WTC11 (cell line): ENCODE measurements at regions not wholly inside any gene's neighbourhood (a gene's known extent, or its start where the extent isn't known, plus 50 kb on each side); places are given as distances from the start of the nearest gene placed in this dataset.
A peak's percentile ranks its signal among the peaks of the same experiment; 100 is the strongest.
"Not testable (repeated sequence)": the region's sequence is repeated elsewhere in the genome, so short reads cannot be mapped to it uniquely, and the experiment has no call there.

Experiments used
- ATAC-seq: fragments of 200-7000 bp; cut with Tn5 transposase; 2 replicates; pipeline ENCODE4 v1.10.0; 2021; ENCODE audit warnings: mild to moderate bottlenecking, moderate library complexity
- CTCF ChIA-PET: fragments of 300-600 bp; sonication (Branson Sonifier 250); formaldehyde crosslinking; loops from one replicate; lab custom pipeline; 2021; ENCODE audit warnings: antibody characterized with exemption; lab: Charles Lee
- POLR2A ChIA-PET: fragments of 350-600 bp; sonication (Branson Sonifier 250); formaldehyde crosslinking; loops from one replicate; lab custom pipeline; 2021; ENCODE audit warnings: antibody characterized with exemption; lab: Charles Lee
- DNase-seq: peaks from one replicate; pipeline ENCODE4 v3.0.0; 2021; ENCODE audit warnings: low spot score
- H3K27ac Mint-ChIP-seq: 2 replicates; pipeline ENCODE4 v1.8.0; 2021; ENCODE audit warnings: mixed read lengths
- H3K27me3 Mint-ChIP-seq: 2 replicates; pipeline ENCODE4 v1.8.0; 2021; ENCODE audit warnings: low read depth, mild to moderate bottlenecking, moderate library complexity, mixed read lengths
- H3K36me3 Mint-ChIP-seq: 2 replicates; pipeline ENCODE4 v1.8.0; 2021; ENCODE audit warnings: mixed read lengths
- H3K4me1 Mint-ChIP-seq: 2 replicates; pipeline ENCODE4 v1.8.0; 2022; ENCODE audit warnings: mixed read lengths
- H3K4me3 Mint-ChIP-seq: 2 replicates; pipeline ENCODE4 v1.8.0; 2021; ENCODE audit warnings: mild to moderate bottlenecking, moderate library complexity, mixed read lengths
- H3K9me3 Mint-ChIP-seq: 2 replicates; pipeline ENCODE4 v1.8.0; 2021; ENCODE audit warnings: mixed read lengths
- CBFB ChIP-seq: sonication (generic); formaldehyde crosslinking; IDR thresholded peaks from 2 replicates; pipeline ENCODE4 v1.8.1; 2022; ENCODE audit warnings: mild to moderate bottlenecking, low read depth, missing genetic modification reagents
- CREB1 ChIP-seq: sonication (generic); formaldehyde crosslinking; IDR thresholded peaks from 2 replicates; pipeline ENCODE4 v1.8.0; 2023; ENCODE audit warnings: mild to moderate bottlenecking, missing genetic modification reagents
- FOXP1 ChIP-seq: sonication (generic); formaldehyde crosslinking; IDR thresholded peaks from 2 replicates; pipeline ENCODE4 v1.8.0; 2022; ENCODE audit warnings: missing genetic modification reagents, mild to moderate bottlenecking, moderate library complexity, borderline replicate concordance
- GRHL2 ChIP-seq: fragments of 250-450 bp; sonication (Bioruptor Pico); IDR thresholded peaks from 2 replicates; pipeline ENCODE4 v1.8.0; 2022; ENCODE audit warnings: mild to moderate bottlenecking, moderate library complexity; ENCODE audit not compliant: insufficient replicate concordance, severe bottlenecking
- RORB ChIP-seq: fragments of 250-450 bp; sonication (Bioruptor Pico); IDR thresholded peaks from 2 replicates; pipeline ENCODE4 v1.9.0; 2021; ENCODE audit warnings: mild to moderate bottlenecking
- SMAD4 ChIP-seq: sonication (generic); formaldehyde crosslinking; IDR thresholded peaks from 2 replicates; pipeline ENCODE4 v1.8.0; 2022; ENCODE audit warnings: mild to moderate bottlenecking, missing genetic modification reagents
- SP1 ChIP-seq: sonication (generic); formaldehyde crosslinking; conservative IDR thresholded peaks from 2 replicates; pipeline ENCODE4 v1.8.1; 2022; ENCODE audit warnings: missing genetic modification reagents
- TCF7 ChIP-seq: sonication (generic); formaldehyde crosslinking; IDR thresholded peaks from 2 replicates; pipeline ENCODE4 v1.8.0; 2022; ENCODE audit warnings: mild to moderate bottlenecking, low read depth, missing genetic modification reagents, moderate library complexity
- TP53 ChIP-seq: sonication (generic); formaldehyde crosslinking; IDR thresholded peaks from 2 replicates; pipeline ENCODE4 v1.8.1; 2023; ENCODE audit warnings: mild to moderate bottlenecking, missing genetic modification reagents
- ZNF232 ChIP-seq: sonication (generic); formaldehyde crosslinking; IDR thresholded peaks from 2 replicates; pipeline ENCODE4 v1.8.0; 2022; ENCODE audit warnings: mild to moderate bottlenecking, missing genetic modification reagents
- ZNF317 ChIP-seq: sonication (generic); formaldehyde crosslinking; IDR thresholded peaks from 2 replicates; pipeline ENCODE4 v1.8.1; 2023; ENCODE audit warnings: low read depth, mild to moderate bottlenecking, moderate library complexity, missing genetic modification reagents, borderline replicate concordance
- TF ChIP-seq, protein P1 (sequence below): fragments of 250-450 bp; sonication (Bioruptor Pico); IDR thresholded peaks from 2 replicates; pipeline ENCODE4 v1.9.0; 2021; ENCODE audit warnings: mild to moderate bottlenecking
- TF ChIP-seq, protein P2 (sequence below): fragments of 250-450 bp; sonication (Bioruptor Pico); IDR thresholded peaks from 2 replicates; pipeline ENCODE4 v1.9.0; 2021; ENCODE audit warnings: mild to moderate bottlenecking, borderline replicate concordance

GRCh38 chr18:10256276-10256675 is 198.2 kb upstream of the APCDD1 start:
- H3K27me3 Mint-ChIP-seq, ATAC-seq, H3K36me3 Mint-ChIP-seq, CTCF ChIA-PET, DNase-seq: not testable (repeated sequence)
- H3K9me3 Mint-ChIP-seq = peaks cover 33% of the 10 kb centered on the region
- peak; percentile 92; the same call in 1 of the 2 replicates for TF ChIP-seq RORB (CRISPR knock-in tag)
- TF ChIP-seq, all 79 proteins: peak for 1; not testable (repeated sequence) for 78
- H3K4me1 Mint-ChIP-seq, H3K27ac Mint-ChIP-seq, H3K4me3 Mint-ChIP-seq, POLR2A ChIA-PET: not testable (repeated sequence)

- POLR2A ChIA-PET = interaction anchor here (0.7 kb wide), 1 partner anchor 103 kb away, joined by 3 read pairs; no protein-coding TSS in a partner anchor
- no peaks in the 10 kb centered on the region; the same call in 1 of the 2 replicates for H3K27me3 Mint-ChIP-seq
- no peak overlapping the region for H3K27ac Mint-ChIP-seq
- peaks cover 4% of the 10 kb centered on the region; the same call in 1 of the 2 replicates for H3K4me1 Mint-ChIP-seq
- CTCF ChIA-PET = no interaction called here
- ATAC-seq = no peak
- H3K36me3 Mint-ChIP-seq = no peaks in the 10 kb centered on the region
- DNase-seq = no peak
- no peak overlapping the region for H3K4me3 Mint-ChIP-seq
- H3K9me3 Mint-ChIP-seq = peaks cover 42% of the 10 kb centered on the region
- TF ChIP-seq ZNF317 (CRISPR knock-in tag) = no peak
- TF ChIP-seq, protein P1, sequence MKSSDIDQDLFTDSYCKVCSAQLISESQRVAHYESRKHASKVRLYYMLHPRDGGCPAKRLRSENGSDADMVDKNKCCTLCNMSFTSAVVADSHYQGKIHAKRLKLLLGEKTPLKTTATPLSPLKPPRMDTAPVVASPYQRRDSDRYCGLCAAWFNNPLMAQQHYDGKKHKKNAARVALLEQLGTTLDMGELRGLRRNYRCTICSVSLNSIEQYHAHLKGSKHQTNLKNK = no peak
- no peak for TF ChIP-seq FOXP1
- TF ChIP-seq SMAD4 (CRISPR knock-in tag) = no peak
- TF ChIP-seq, protein P2, sequence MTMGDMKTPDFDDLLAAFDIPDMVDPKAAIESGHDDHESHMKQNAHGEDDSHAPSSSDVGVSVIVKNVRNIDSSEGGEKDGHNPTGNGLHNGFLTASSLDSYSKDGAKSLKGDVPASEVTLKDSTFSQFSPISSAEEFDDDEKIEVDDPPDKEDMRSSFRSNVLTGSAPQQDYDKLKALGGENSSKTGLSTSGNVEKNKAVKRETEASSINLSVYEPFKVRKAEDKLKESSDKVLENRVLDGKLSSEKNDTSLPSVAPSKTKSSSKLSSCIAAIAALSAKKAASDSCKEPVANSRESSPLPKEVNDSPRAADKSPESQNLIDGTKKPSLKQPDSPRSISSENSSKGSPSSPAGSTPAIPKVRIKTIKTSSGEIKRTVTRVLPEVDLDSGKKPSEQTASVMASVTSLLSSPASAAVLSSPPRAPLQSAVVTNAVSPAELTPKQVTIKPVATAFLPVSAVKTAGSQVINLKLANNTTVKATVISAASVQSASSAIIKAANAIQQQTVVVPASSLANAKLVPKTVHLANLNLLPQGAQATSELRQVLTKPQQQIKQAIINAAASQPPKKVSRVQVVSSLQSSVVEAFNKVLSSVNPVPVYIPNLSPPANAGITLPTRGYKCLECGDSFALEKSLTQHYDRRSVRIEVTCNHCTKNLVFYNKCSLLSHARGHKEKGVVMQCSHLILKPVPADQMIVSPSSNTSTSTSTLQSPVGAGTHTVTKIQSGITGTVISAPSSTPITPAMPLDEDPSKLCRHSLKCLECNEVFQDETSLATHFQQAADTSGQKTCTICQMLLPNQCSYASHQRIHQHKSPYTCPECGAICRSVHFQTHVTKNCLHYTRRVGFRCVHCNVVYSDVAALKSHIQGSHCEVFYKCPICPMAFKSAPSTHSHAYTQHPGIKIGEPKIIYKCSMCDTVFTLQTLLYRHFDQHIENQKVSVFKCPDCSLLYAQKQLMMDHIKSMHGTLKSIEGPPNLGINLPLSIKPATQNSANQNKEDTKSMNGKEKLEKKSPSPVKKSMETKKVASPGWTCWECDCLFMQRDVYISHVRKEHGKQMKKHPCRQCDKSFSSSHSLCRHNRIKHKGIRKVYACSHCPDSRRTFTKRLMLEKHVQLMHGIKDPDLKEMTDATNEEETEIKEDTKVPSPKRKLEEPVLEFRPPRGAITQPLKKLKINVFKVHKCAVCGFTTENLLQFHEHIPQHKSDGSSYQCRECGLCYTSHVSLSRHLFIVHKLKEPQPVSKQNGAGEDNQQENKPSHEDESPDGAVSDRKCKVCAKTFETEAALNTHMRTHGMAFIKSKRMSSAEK = no peak
- TF ChIP-seq CBFB (CRISPR knock-in tag) = no peak
- TF ChIP-seq RORB (CRISPR knock-in tag) = no peak
- no peak for TF ChIP-seq GRHL2 (CRISPR knock-in tag)
These were observed 195.5 kb upstream of the APCDD1 start for GRCh38 chr18:10258836-10259474.

DNA sequence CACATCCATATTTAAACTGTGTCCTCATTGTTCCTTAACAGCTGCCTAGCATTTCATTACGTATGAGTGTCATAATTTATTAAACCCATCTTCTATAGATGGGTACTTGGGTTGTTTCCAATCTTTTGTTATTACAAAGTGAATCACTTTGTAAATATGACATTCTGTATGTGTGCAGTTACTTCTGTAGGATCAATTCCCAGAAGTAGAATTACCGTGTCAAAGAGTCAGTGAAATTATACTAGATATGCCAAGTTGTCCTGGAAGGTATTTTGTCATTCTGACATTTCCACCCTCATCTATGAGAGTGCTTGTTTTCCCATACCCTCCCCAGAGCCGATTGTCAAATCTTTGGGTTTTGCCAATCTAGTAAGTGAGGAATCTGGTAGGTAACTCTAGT is 194.5 kb upstream of the APCDD1 start:
- ChIA-PET CTCF (no interaction called here), POLR2A (no interaction called here)
- Mint-ChIP-seq H3K9me3 (peaks cover 42% of the 10 kb centered on the region), H3K27ac (no peak overlapping the region), H3K4me3 (no peak overlapping the region), H3K36me3 (no peaks in the 10 kb centered on the region), H3K4me1 (peaks cover 4% of the 10 kb centered on the region; the same call in 1 of the 2 replicates), H3K27me3 (peaks cover 3% of the 10 kb centered on the region; the same call in 1 of the 2 replicates)
- DNase-seq (no peak), ATAC-seq (no peak)
- TF ChIP-seq SP1 (no peak), TP53 (CRISPR knock-in tag) (no peak), TCF7 (CRISPR knock-in tag) (no peak), CREB1 (CRISPR knock-in tag) (no peak), ZNF232 (CRISPR knock-in tag) (no peak)
- TF ChIP-seq, protein P2 = no peak
